Smooth muscle cell (in vitro differentiated cells): ENCODE measurements at regions not wholly inside any gene's neighbourhood (a gene's known extent, or its start where the extent isn't known, plus 50 kb on each side); places are given as distances from the start of the nearest gene placed in this dataset.

Experiments
- DNase-seq: peaks from one replicate; lab custom pipeline; 2025; ENCODE audit not compliant: unreplicated experiment; lab: John Stamatoyannopoulos, UW
- H2AFZ ChIP-seq: fragments of 200-600 bp; sonication (generic); 2 replicates; pipeline ENCODE4 v1.6.0; 2016; ENCODE audit warnings: antibody characterized with exemption, low read depth, mild to moderate bottlenecking
- H3F3A ChIP-seq: fragments of 200-600 bp; sonication (generic); 2 replicates; pipeline ENCODE4 v1.6.0; 2017; ENCODE audit warnings: antibody characterized with exemption, low read depth
- H3K27ac ChIP-seq: fragments of 200-600 bp; sonication (generic); 2 replicates; pipeline ENCODE4 v1.5.1; 2016; ENCODE audit warnings: low read depth, mild to moderate bottlenecking
- H3K27me3 ChIP-seq: fragments of 200-600 bp; sonication (generic); 2 replicates; pipeline ENCODE4 v1.6.1; 2016; ENCODE audit warnings: low read depth, mild to moderate bottlenecking
- H3K36me3 ChIP-seq: fragments of 200-600 bp; sonication (generic); 2 replicates; pipeline ENCODE4 v1.5.1; 2016; ENCODE audit warnings: low read depth
- H3K4me1 ChIP-seq: fragments of 200-600 bp; sonication (generic); 2 replicates; pipeline ENCODE4 v1.5.1; 2016; ENCODE audit warnings: low read depth
- H3K4me2 ChIP-seq: fragments of 200-600 bp; sonication (generic); 2 replicates; pipeline ENCODE4 v1.6.0; 2016; ENCODE audit warnings: mild to moderate bottlenecking
- H3K4me3 ChIP-seq: fragments of 200-600 bp; sonication (generic); 2 replicates; pipeline ENCODE4 v1.5.1; 2016; ENCODE audit warnings: mild to moderate bottlenecking
- H3K79me2 ChIP-seq: fragments of 200-600 bp; sonication (generic); 2 replicates; pipeline ENCODE4 v1.6.0; 2016; ENCODE audit warnings: low read depth, mild to moderate bottlenecking
- H3K9ac ChIP-seq: fragments of 200-600 bp; sonication (generic); 2 replicates; pipeline ENCODE4 v1.6.0; 2016; ENCODE audit warnings: low read depth
- H3K9me3 ChIP-seq: fragments of 200-600 bp; sonication (generic); replicated peaks from 2 replicates; pipeline ENCODE4 v1.5.1; 2016; ENCODE audit warnings: low read depth
- H4K20me1 ChIP-seq: fragments of 200-600 bp; sonication (generic); 2 replicates; pipeline ENCODE4 v1.6.0; 2016; ENCODE audit warnings: low read depth
- WGBS: methylation state at CpG from one replicate; pipeline ENCODE4 v1.1.7; 2016; ENCODE audit warnings: low lambda C conversion rate; 5-methylcytosine and 5-hydroxymethylcytosine counted together
- TF ChIP-seq, protein P1 (sequence below): fragments of 200-600 bp; sonication (generic); IDR thresholded peaks from 2 replicates; pipeline ENCODE4 v1.5.1; 2017; ENCODE audit warnings: borderline replicate concordance, mild to moderate bottlenecking, antibody characterized with exemption; ENCODE audit not compliant: insufficient read depth, poor library complexity, severe bottlenecking

DNA sequence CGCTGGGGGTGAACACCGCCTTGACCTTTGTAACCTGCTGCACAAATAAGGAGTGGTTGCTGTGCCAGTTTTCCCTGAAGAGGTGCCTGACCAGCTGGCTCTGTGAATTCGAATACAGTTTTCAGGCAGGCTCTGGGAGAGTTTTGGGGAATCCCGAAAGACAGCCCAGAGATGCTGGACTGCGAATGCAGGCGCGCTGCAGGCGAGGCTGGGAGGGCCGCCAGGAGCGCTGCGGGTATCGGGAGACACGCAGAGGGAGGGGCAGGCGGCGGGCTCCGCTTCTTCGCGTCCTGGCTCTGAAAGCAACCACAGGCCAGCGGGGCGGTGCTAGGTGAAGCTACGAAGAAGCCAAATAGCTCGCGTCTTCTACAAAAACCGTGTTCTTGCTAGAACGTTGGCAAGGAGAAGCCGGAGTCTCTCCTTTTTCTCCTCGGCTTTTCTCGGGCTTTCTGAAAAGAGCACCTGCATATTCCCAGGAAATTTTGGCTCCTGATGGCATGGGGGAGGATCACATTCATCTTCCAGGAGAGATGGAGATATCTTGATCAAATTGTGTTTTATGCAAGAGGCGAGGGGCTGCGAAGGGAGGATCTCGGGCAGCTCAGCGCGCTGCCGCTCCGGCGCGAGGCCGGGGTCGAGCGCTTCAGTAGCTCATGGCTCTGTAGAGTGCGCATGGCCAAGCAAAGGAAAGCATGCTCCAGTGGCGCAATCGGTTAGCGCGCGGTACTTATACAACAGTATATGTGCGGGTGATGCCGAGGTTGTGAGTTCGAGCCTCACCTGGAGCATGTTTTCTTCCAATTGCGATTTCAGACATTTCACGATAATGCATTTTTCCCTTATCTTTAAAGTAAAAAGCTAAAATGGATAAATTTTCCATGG is 158.1 kb upstream of the ZNF184 start:
- Histone ChIP-seq H3K36me3 (no peaks in the 10 kb centered on the region), H3K9me3 (no peaks in the 10 kb centered on the region), H3K9ac (no peak overlapping the region), H3K4me3 (peak overlapping the region; percentile 54), H4K20me1 (no peaks in the 10 kb centered on the region), H3K79me2 (no peaks in the 10 kb centered on the region), H3K4me1 (no peaks in the 10 kb centered on the region), H3K27me3 (no peaks in the 10 kb centered on the region), H3K27ac (no peak overlapping the region), H3F3A (peaks cover 9% of the 10 kb centered on the region), H2AFZ (peak overlapping the region; percentile 78), H3K4me2 (peak overlapping the region; percentile 87)
- TF ChIP-seq, protein P1, sequence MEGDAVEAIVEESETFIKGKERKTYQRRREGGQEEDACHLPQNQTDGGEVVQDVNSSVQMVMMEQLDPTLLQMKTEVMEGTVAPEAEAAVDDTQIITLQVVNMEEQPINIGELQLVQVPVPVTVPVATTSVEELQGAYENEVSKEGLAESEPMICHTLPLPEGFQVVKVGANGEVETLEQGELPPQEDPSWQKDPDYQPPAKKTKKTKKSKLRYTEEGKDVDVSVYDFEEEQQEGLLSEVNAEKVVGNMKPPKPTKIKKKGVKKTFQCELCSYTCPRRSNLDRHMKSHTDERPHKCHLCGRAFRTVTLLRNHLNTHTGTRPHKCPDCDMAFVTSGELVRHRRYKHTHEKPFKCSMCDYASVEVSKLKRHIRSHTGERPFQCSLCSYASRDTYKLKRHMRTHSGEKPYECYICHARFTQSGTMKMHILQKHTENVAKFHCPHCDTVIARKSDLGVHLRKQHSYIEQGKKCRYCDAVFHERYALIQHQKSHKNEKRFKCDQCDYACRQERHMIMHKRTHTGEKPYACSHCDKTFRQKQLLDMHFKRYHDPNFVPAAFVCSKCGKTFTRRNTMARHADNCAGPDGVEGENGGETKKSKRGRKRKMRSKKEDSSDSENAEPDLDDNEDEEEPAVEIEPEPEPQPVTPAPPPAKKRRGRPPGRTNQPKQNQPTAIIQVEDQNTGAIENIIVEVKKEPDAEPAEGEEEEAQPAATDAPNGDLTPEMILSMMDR: no peak
- WGBS: 2% methylated on average over 47 of the region's 51 CpGs
- DNase-seq: peak; percentile 18

DNA sequence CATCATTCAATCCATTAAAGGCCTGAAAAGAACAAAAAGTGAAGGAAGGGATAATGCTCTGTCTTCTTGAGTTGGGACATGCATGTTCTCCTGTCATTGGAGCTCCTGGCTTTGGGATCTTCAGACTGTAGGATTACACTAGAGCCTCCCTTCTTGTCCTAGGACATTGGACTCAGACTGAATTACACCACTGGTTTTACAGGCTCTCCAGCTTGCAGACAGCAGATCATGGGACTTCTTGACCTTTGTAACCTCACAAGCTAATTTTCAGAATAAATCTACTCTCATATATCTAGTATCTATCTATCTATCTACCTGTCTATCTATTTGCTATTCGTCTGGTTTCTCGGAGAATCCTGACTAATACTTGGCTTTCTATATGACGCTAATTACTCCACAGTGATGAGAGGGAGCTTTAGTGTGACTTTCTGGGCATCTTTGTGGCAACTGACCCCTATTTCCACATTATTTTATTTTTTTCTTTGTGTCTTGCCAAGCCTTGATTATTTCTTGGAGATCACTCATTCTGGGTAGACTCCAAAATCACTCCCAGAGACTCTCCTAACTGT is 151.9 kb upstream of the ZNF184 start:
- Histone ChIP-seq H3K4me2 (no peak overlapping the region), H3K27me3 (peaks cover 10% of the 10 kb centered on the region), H3F3A (peaks cover under 1% of the 10 kb centered on the region), H3K27ac (no peak overlapping the region), H3K36me3 (no peaks in the 10 kb centered on the region), H2AFZ (no peak overlapping the region), H3K9me3 (no peaks in the 10 kb centered on the region), H3K79me2 (no peaks in the 10 kb centered on the region), H3K9ac (no peak overlapping the region), H3K4me3 (no peak overlapping the region), H3K4me1 (no peaks in the 10 kb centered on the region), H4K20me1 (no peaks in the 10 kb centered on the region)
- no peak for DNase-seq
- 97% methylated on average over 3 of the region's 3 CpGs for WGBS
- TF ChIP-seq, protein P1: no peak

DNA sequence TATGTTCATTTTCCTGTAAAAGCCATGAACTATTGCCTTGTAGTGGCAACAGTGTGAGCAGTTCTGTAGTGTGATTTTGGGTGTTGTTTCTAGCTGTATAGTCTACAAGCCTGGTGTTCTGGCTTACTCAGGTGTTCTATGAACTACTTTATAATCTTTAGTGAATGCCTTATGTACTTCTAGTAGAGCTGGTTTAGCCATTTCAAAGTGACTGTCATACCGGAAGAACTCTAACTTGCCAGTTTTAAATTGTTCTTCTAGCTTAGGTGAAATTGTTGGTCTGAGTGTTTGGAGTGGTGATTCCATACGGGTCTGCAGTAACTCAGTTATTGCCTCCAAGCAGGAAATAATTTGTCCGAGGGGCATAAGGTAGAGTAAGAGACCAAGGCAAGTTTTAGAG is 150.2 kb upstream of the ZNF184 start:
- TF ChIP-seq, protein P1: no peak
- no peak for DNase-seq
- Histone ChIP-seq H3K36me3 (no peaks in the 10 kb centered on the region), H3K27me3 (peaks cover 10% of the 10 kb centered on the region), H3K4me3 (no peak overlapping the region), H4K20me1 (no peaks in the 10 kb centered on the region), H3K79me2 (no peaks in the 10 kb centered on the region), H3K9ac (no peak overlapping the region), H3F3A (no peaks in the 10 kb centered on the region), H3K4me2 (no peak overlapping the region), H3K9me3 (no peaks in the 10 kb centered on the region), H3K27ac (no peak overlapping the region), H3K4me1 (no peaks in the 10 kb centered on the region), H2AFZ (no peak overlapping the region)
- WGBS: 85% methylated on average over 3 of the region's 3 CpGs
